D721Med (cell line): ENCODE measurements at regions not wholly inside any gene's neighbourhood (a gene's known extent, or its start where the extent isn't known, plus 50 kb on each side); places are given as distances from the start of the nearest gene placed in this dataset.

ENCODE experiments used
- DNase-seq: peaks from one replicate; pipeline ENCODE4 v3.0.0; 2011; ENCODE audit warnings: low spot score; ENCODE audit not compliant: insufficient read length
- FAIRE-seq: peaks from 2 replicates; lab custom pipeline; 2011; peaks lifted over from hg19 to GRCh38; lab: Jason Lieb, UNC
- CTCF ChIP-seq: IDR thresholded peaks from 2 replicates; pipeline ENCODE4 v1.5.1; 2012; ENCODE audit warnings: mild to moderate bottlenecking, control low read depth; ENCODE audit not compliant: insufficient read depth; ENCODE audit errors: missing control alignments

GRCh38 chr21:24681456-24681855, 925.8 kb downstream of the MRPL39 start:
- no peak for DNase-seq
- no peak for FAIRE-seq
- TF ChIP-seq CTCF, result no peak

GRCh38 chr21:24671901-24672300, 935.4 kb downstream of the MRPL39 start:
- DNase-seq, result no peak
- FAIRE-seq, result no peak
- no peak for TF ChIP-seq CTCF

GRCh38 chr21:24658926-24659325, 948.4 kb downstream of the MRPL39 start:
- FAIRE-seq (no peak), DNase-seq (no peak)
- no peak for TF ChIP-seq CTCF

- no peak for TF ChIP-seq CTCF
- FAIRE-seq (no peak), DNase-seq (no peak)
Measured at GRCh38 chr21:24658026-24658425, 949.3 kb downstream of the MRPL39 start.

- no peak for DNase-seq
- TF ChIP-seq CTCF, result no peak
- FAIRE-seq, result no peak
Measured at GRCh38 chr21:24649691-24650090, 957.6 kb downstream of the MRPL39 start.

GRCh38 chr21:24636696-24637095, 970.6 kb downstream of the MRPL39 start:
- no peak for FAIRE-seq
- no peak for TF ChIP-seq CTCF
- DNase-seq, result no peak

- no peak for TF ChIP-seq CTCF
- FAIRE-seq, result no peak
- DNase-seq, result no peak
Measured at GRCh38 chr21:24634749-24635148, 972.5 kb downstream of the MRPL39 start.
